Effector memory CD8-positive, alpha-beta T cell (primary cell): ENCODE measurements at regions not wholly inside any gene's neighbourhood (a gene's known extent, or its start where the extent isn't known, plus 50 kb on each side); places are given as distances from the start of the nearest gene placed in this dataset.
"Not testable (repeated sequence)": the region's sequence is repeated elsewhere in the genome, so short reads cannot be mapped to it uniquely, and the experiment has no call there.

Experiments
- ATAC-seq: fragments of 150-1000 bp; cut with Tn5 transposase; replicated peaks from 2 replicates; pipeline ENCODE4 v1.10.0; 2021; ENCODE audit warnings: mild to moderate bottlenecking, moderate library complexity
- DNase-seq, 3 experiments: peaks; one replicate each; pipeline ENCODE4 v3.0.0; 2021
- H3K27ac Mint-ChIP-seq, 2 donors: one replicate each; pipeline ENCODE4 v1.8.0; 2022; ENCODE audit warnings: mild to moderate bottlenecking in 2 of 2, mixed read lengths in 2 of 2, moderate library complexity in 2 of 2
- H3K27me3 Mint-ChIP-seq, 2 donors: one replicate each; pipeline ENCODE4 v1.8.0; 2022; ENCODE audit warnings: mixed read lengths in 2 of 2
- H3K36me3 Mint-ChIP-seq: one replicate; pipeline ENCODE4 v1.8.0; 2022; ENCODE audit warnings: mild to moderate bottlenecking, moderate library complexity, mixed read lengths; ENCODE audit not compliant: insufficient read depth
- H3K4me1 Mint-ChIP-seq, 2 donors: one replicate each; pipeline ENCODE4 v1.8.0; 2022; ENCODE audit warnings: low read depth in 2 of 2, mixed read lengths in 2 of 2
- H3K4me3 Mint-ChIP-seq, 2 donors: one replicate each; pipeline ENCODE4 v1.8.0; 2022; ENCODE audit warnings: mild to moderate bottlenecking in 2 of 2, mixed read lengths in 2 of 2, moderate library complexity in 2 of 2
- H3K9me3 Mint-ChIP-seq, 2 donors: one replicate each; pipeline ENCODE4 v1.8.0; 2022; ENCODE audit warnings: mixed read lengths in 2 of 2

- Mint-ChIP-seq H3K4me1 (no peaks in the 10 kb centered on the region), H3K4me3 (no peak overlapping the region), H3K9me3 (no peaks in the 10 kb centered on the region), H3K36me3 (no peaks in the 10 kb centered on the region), H3K27me3 (no peaks in the 10 kb centered on the region), H3K27ac (no peak overlapping the region)
- DNase-seq (no peak), ATAC-seq (no peak)
Measured at GRCh38 chr14:61602003-61602732, 93.1 kb upstream of the HIF1A start.

DNA sequence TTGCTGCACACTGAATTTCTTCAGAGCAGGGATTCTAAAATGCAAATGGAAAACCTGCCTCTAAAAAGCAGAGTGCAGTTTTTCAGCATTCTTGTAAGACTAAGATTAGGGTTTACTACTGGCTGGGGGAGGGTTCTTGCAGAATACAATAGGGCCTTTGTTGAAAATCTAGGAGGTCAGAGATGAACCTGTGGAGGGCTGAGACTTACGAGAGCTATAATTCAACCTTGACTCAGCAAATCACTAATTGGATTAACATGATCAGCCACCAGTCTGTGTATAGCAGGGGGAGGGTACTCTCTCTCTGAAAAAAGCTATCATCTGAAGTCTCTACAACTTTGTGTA is 92.6 kb upstream of the HIF1A start:
- H3K4me3 Mint-ChIP-seq = no peak overlapping the region
- DNase-seq = no peak
- ATAC-seq = no peak
- no peaks in the 10 kb centered on the region for H3K4me1 Mint-ChIP-seq
- H3K27ac Mint-ChIP-seq = no peak overlapping the region
- H3K36me3 Mint-ChIP-seq = no peaks in the 10 kb centered on the region
- H3K27me3 Mint-ChIP-seq = no peaks in the 10 kb centered on the region
- no peaks in the 10 kb centered on the region for H3K9me3 Mint-ChIP-seq

- Mint-ChIP-seq H3K27ac (no peak overlapping the region), H3K27me3 (no peaks in the 10 kb centered on the region), H3K4me3 (no peak overlapping the region), H3K36me3 (no peaks in the 10 kb centered on the region), H3K9me3 (no peaks in the 10 kb centered on the region), H3K4me1 (peaks cover 0 to 1% of the 10 kb centered on the region in 2 donors)
- DNase-seq (no peak), ATAC-seq (no peak)
Measured at GRCh38 chr14:61603736-61604135, 91.6 kb upstream of the HIF1A start.

DNA sequence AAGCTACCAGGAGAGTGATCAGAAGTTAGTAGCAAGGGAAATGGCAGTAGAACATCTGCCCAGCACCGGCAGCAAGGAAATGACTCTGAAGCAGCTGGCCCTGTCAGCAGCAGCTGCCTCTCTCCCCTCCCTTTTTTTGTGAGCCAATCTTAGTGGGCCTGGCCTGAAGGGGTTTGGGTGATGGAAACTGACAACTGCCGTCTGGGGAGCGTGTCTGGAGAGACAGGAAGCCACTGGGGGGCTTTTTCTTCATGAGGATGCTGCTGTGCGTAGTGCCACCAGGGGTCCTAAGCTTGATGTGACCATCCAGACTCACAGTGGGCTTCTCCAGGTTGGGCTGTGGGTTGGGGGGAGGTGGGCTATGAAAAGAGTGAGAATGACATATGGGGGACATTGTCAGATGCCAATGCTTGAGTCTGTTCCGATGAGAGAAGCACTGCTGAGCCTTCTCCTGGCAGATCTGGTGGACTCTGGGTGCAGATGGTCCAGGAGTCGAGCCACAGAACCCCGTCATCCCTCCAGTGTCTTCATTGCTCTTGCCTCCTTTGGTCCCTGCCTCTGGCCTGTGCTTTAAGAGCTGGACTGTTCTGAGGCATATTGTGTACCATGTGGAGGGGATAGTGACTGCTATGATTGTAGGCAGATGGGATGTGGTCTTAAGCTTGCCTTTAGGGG is 87.6 kb upstream of the HIF1A start:
- Mint-ChIP-seq H3K27ac (no peak overlapping the region), H3K27me3 (no peaks in the 10 kb centered on the region), H3K9me3 (no peaks in the 10 kb centered on the region), H3K36me3 (no peaks in the 10 kb centered on the region), H3K4me1 (peaks cover 0 to 1% of the 10 kb centered on the region in 2 donors), H3K4me3 (no peak overlapping the region)
- ATAC-seq (no peak), DNase-seq (no peak)

GRCh38 chr14:61608245-61609165 is 86.8 kb upstream of the HIF1A start:
- no peak for ATAC-seq
- Mint-ChIP-seq H3K4me3 (no peak overlapping the region), H3K36me3 (no peaks in the 10 kb centered on the region), H3K27me3 (no peaks in the 10 kb centered on the region), H3K4me1 (peaks cover 0 to 1% of the 10 kb centered on the region in 2 donors), H3K27ac (no peak overlapping the region), H3K9me3 (no peaks in the 10 kb centered on the region)
- DNase-seq = no peak

DNA sequence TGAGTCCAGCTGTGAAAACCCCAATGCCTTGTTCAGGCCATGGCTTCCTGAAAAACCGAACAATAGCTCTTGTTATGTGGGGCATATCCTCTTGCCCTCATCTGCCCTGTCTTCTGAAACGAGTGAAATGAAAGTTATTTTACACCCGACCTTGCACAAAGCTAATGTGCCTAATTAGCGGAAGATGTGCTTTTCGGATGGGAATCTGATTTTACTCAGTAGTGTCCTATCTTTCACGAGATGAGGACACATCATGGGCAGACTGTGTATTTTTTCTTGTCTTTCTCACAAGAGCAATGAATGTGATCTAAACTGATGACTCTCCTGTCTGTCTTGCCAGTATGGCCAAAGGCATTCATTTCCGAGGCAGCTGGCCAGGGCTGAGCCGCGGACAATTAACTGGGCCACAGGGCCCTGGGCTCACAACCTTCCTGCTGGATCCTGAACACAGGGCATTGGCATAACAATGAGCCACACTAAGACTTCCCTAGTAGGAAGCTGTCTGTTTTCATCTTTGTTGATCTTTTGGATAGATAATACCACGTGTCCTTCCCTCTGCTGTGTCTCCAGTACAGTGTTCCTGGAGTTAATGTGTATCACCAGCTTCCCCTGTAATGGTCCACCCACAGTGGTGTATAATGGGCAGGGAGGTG is 86.0 kb upstream of the HIF1A start:
- Mint-ChIP-seq H3K4me1 (peaks cover 0 to 1% of the 10 kb centered on the region in 2 donors), H3K27me3 (no peaks in the 10 kb centered on the region), H3K27ac (no peak overlapping the region), H3K4me3 (no peak overlapping the region), H3K9me3 (no peaks in the 10 kb centered on the region), H3K36me3 (no peaks in the 10 kb centered on the region)
- ATAC-seq (peak; percentile 27), DNase-seq (no peak)

DNA sequence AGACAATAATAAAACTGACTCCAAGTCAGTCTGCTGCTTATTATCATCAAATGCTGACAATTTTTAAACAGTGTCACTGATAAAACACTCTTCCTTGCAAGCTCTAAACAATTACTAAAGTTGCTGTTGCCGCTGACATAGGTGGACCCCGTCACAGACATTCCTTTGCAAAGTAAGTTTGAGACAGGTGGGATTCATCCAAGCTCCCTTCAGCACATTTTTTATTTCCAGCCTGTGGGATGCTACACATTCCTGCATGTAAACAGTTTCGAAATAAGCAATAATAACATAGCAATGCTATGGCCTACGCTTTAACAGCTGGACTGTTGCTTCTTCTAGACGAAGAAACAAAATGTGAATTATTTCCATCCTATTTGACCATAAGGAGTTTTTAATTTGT is 85.4 kb upstream of the HIF1A start:
- no peak for DNase-seq
- Mint-ChIP-seq H3K4me1 (peaks cover 0 to 1% of the 10 kb centered on the region in 2 donors), H3K9me3 (no peaks in the 10 kb centered on the region), H3K27ac (no peak overlapping the region), H3K27me3 (no peaks in the 10 kb centered on the region), H3K4me3 (no peak overlapping the region), H3K36me3 (no peaks in the 10 kb centered on the region)
- ATAC-seq = no peak

DNA sequence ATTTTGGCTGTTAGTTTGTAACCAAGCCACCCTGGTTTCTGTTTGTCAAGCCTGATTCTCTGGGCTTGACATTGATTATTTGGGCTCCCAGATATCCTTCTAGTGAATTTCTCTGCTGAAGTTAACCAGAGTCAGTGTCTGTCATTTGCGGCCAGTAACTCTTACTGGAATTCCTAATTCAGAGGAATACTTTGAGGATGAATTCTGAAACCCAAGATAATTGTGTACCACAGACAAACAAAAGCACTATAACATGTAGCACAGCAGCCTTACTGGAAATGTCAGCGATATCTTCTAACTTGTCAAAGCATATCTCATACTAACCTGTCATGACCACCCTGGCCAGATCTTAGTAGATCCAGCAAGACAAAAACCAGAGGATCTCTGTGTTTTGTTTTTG is 84.4 kb upstream of the HIF1A start:
- Mint-ChIP-seq H3K27me3 (no peaks in the 10 kb centered on the region), H3K4me1 (peaks cover 0 to 1% of the 10 kb centered on the region in 2 donors), H3K4me3 (no peak overlapping the region), H3K27ac (no peak overlapping the region), H3K9me3 (no peaks in the 10 kb centered on the region), H3K36me3 (no peaks in the 10 kb centered on the region)
- no peak for ATAC-seq
- no peak for DNase-seq

- no peak overlapping the region for H3K4me3 Mint-ChIP-seq
- ATAC-seq = no peak
- DNase-seq = no peak
- no peak overlapping the region for H3K27ac Mint-ChIP-seq
- no peaks in the 10 kb centered on the region for H3K9me3 Mint-ChIP-seq
- no peaks in the 10 kb centered on the region for H3K27me3 Mint-ChIP-seq
- no peaks in the 10 kb centered on the region for H3K36me3 Mint-ChIP-seq
- H3K4me1 Mint-ChIP-seq = peaks cover 0 to 1% of the 10 kb centered on the region in 2 donors
Measured at GRCh38 chr14:61611880-61612630, 83.3 kb upstream of the HIF1A start.

DNA sequence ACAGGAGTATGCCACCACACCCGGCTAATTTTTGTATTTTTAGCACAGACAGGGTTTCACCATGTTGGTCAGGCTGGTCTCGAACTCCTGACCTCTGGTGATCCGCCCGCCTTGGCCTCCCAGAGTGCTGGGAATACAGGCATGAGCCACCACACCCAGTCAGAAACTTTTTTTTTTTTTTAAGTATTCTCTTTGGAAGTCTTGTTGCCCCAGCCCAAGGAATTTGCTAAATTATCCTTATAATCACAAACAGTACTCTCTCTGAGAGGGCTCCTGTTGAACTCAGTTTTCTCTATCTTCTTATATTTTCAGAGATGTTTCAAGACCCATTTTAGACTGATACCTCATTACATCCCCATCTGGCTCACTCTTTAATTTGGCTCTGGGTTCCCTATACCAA is 82.3 kb upstream of the HIF1A start:
- not testable (repeated sequence) for H3K36me3 Mint-ChIP-seq, H3K27me3 Mint-ChIP-seq, ATAC-seq, H3K27ac Mint-ChIP-seq, DNase-seq, H3K4me1 Mint-ChIP-seq, H3K4me3 Mint-ChIP-seq, H3K9me3 Mint-ChIP-seq

- H3K27ac Mint-ChIP-seq = no peak overlapping the region
- no peak overlapping the region for H3K4me3 Mint-ChIP-seq
- no peaks in the 10 kb centered on the region for H3K9me3 Mint-ChIP-seq
Measured at GRCh38 chr14:61614693-61615092, 80.6 kb upstream of the HIF1A start.

GRCh38 chr14:61615743-61616523 is 79.4 kb upstream of the HIF1A start:
- Mint-ChIP-seq H3K27ac (peak overlapping the region in 1 of 2 donors; percentile 7), H3K4me1 (peaks cover 0 to 2% of the 10 kb centered on the region in 2 donors), H3K9me3 (no peaks in the 10 kb centered on the region), H3K27me3 (no peaks in the 10 kb centered on the region), H3K36me3 (no peaks in the 10 kb centered on the region), H3K4me3 (no peak overlapping the region)
- DNase-seq (no peak), ATAC-seq (no peak)

More at GRCh38 chr14:61614693-61615092, 80.6 kb upstream of the HIF1A start:
- H3K27me3 Mint-ChIP-seq = no peaks in the 10 kb centered on the region
- peaks cover 0 to 2% of the 10 kb centered on the region in 2 donors for H3K4me1 Mint-ChIP-seq
- ATAC-seq = no peak
- H3K36me3 Mint-ChIP-seq = no peaks in the 10 kb centered on the region
- no peak for DNase-seq
